ENCODE measurements at regions not wholly inside any gene's neighbourhood (a gene's known extent, or its start where the extent isn't known, plus 50 kb on each side); places are given as distances from the start of the nearest gene placed in this dataset.

DNA sequence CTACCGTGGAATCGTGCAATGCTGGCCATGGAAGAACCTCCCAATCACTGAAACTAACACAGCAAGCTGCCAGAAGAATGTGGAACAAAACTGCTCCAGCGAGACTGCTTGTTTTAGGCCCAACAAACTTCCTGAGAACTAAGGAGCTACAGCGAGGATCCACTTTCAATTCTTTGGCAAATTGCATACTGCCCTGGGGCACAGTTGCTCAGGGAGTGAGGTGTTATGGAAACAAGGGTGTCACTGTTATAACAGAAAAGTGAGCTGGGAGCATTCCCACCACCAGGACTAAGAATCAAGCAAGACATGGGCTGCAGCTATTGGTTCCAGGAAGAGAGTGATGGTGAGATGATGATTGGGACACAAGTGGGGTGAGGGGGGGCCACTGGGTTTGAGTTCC lies 1606.1 kb upstream of the FLRT2 start:
- no peaks in the 10 kb centered on the region for H3F3A ChIP-seq (replicated peaks; ENCODE audit: low read depth)

DNA sequence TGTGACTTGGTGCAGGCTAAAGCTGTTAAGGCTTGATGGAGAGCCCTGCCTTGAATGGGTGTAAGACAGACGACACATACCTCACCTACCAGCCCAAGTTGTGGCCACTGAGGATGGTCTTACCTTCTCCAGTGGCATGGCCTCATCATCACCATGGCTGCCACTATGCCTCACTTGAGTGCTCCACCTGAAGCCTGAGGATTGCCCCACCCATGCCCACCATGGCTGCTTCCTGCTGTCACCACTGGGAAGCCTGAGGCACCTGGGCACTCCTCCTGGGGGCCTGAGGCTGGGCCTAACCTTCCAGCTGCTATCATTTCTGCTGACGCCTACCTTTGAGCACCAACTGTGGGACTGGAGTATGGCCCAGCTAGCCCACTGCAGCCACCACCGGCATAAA lies 1605.7 kb upstream of the FLRT2 start:
- Mint-ChIP-seq H3K4me3 (no peak overlapping the region), H3K9me3 (no peaks in the 10 kb centered on the region), H3K4me1 (no peaks in the 10 kb centered on the region), H3K27me3 (ENCODE audit: insufficient read depth, low read depth, poor library complexity) (peaks cover 1% of the 10 kb centered on the region), H3K36me3 (ENCODE audit: low read depth) (no peaks in the 10 kb centered on the region), H3K27ac (no peak overlapping the region)
- H2AFZ ChIP-seq = no peak overlapping the region
- no peaks in the 10 kb centered on the region for H4K20me1 ChIP-seq (replicated peaks; ENCODE audit: insufficient read depth)
- H3K9me2 ChIP-seq (ENCODE audit: insufficient read depth) = peaks cover 13% of the 10 kb centered on the region; the same call in 1 of the 2 replicates
- H3K27me3 ChIP-seq (ENCODE audit: insufficient read depth) = no peaks in the 10 kb centered on the region
- no peaks in the 10 kb centered on the region for H3F3A ChIP-seq (replicated peaks; ENCODE audit: low read depth)
- no peak overlapping the region for H3K4me3 ChIP-seq
- no peaks in the 10 kb centered on the region for H3K79me2 ChIP-seq (replicated peaks; ENCODE audit: insufficient read depth)
- no peaks in the 10 kb centered on the region for H3K4me1 ChIP-seq (ENCODE audit: insufficient read depth)
- no peak overlapping the region for H3K27ac ChIP-seq (ENCODE audit: low read depth)
- no peak for DNase-seq (ENCODE audit: low spot score)
- H3K36me3 ChIP-seq (ENCODE audit: insufficient read depth) = no peaks in the 10 kb centered on the region
- no peak overlapping the region for H3K4me2 ChIP-seq
- ATAC-seq = no peak
- TF ChIP-seq EZH2phosphoT487 (IDR thresholded peaks at IDR 0.05; ENCODE audit: unreplicated experiment) = no peak
- no peak for TF ChIP-seq NANOG (IDR thresholded peaks at IDR 0.05; ENCODE audit: borderline replicate concordance)
- TF ChIP-seq, protein P1, sequence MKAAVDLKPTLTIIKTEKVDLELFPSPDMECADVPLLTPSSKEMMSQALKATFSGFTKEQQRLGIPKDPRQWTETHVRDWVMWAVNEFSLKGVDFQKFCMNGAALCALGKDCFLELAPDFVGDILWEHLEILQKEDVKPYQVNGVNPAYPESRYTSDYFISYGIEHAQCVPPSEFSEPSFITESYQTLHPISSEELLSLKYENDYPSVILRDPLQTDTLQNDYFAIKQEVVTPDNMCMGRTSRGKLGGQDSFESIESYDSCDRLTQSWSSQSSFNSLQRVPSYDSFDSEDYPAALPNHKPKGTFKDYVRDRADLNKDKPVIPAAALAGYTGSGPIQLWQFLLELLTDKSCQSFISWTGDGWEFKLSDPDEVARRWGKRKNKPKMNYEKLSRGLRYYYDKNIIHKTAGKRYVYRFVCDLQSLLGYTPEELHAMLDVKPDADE (IDR thresholded peaks at IDR 0.05) = no peak
- TF ChIP-seq, protein P2, sequence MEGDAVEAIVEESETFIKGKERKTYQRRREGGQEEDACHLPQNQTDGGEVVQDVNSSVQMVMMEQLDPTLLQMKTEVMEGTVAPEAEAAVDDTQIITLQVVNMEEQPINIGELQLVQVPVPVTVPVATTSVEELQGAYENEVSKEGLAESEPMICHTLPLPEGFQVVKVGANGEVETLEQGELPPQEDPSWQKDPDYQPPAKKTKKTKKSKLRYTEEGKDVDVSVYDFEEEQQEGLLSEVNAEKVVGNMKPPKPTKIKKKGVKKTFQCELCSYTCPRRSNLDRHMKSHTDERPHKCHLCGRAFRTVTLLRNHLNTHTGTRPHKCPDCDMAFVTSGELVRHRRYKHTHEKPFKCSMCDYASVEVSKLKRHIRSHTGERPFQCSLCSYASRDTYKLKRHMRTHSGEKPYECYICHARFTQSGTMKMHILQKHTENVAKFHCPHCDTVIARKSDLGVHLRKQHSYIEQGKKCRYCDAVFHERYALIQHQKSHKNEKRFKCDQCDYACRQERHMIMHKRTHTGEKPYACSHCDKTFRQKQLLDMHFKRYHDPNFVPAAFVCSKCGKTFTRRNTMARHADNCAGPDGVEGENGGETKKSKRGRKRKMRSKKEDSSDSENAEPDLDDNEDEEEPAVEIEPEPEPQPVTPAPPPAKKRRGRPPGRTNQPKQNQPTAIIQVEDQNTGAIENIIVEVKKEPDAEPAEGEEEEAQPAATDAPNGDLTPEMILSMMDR (conservative IDR thresholded peaks at IDR 0.05; ENCODE audit: low read depth in 2 of 2) = no peak
- TF ChIP-seq, protein P3, sequence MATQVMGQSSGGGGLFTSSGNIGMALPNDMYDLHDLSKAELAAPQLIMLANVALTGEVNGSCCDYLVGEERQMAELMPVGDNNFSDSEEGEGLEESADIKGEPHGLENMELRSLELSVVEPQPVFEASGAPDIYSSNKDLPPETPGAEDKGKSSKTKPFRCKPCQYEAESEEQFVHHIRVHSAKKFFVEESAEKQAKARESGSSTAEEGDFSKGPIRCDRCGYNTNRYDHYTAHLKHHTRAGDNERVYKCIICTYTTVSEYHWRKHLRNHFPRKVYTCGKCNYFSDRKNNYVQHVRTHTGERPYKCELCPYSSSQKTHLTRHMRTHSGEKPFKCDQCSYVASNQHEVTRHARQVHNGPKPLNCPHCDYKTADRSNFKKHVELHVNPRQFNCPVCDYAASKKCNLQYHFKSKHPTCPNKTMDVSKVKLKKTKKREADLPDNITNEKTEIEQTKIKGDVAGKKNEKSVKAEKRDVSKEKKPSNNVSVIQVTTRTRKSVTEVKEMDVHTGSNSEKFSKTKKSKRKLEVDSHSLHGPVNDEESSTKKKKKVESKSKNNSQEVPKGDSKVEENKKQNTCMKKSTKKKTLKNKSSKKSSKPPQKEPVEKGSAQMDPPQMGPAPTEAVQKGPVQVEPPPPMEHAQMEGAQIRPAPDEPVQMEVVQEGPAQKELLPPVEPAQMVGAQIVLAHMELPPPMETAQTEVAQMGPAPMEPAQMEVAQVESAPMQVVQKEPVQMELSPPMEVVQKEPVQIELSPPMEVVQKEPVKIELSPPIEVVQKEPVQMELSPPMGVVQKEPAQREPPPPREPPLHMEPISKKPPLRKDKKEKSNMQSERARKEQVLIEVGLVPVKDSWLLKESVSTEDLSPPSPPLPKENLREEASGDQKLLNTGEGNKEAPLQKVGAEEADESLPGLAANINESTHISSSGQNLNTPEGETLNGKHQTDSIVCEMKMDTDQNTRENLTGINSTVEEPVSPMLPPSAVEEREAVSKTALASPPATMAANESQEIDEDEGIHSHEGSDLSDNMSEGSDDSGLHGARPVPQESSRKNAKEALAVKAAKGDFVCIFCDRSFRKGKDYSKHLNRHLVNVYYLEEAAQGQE (IDR thresholded peaks at IDR 0.05; ENCODE audit: unreplicated experiment) = no peak

More for the DNA sequence above, 1606.1 kb upstream of the FLRT2 start:
- Histone ChIP-seq H3K9me2 (ENCODE audit: insufficient read depth) (peaks cover 13% of the 10 kb centered on the region; the same call in 1 of the 2 replicates), H4K20me1 (replicated peaks; ENCODE audit: insufficient read depth) (no peaks in the 10 kb centered on the region), H3K79me2 (replicated peaks; ENCODE audit: insufficient read depth) (no peaks in the 10 kb centered on the region), H3K4me1 (ENCODE audit: insufficient read depth) (no peaks in the 10 kb centered on the region), H3K36me3 (ENCODE audit: insufficient read depth) (no peaks in the 10 kb centered on the region), H3K27ac (ENCODE audit: low read depth) (no peak overlapping the region), H3K4me2 (no peak overlapping the region), H3K27me3 (ENCODE audit: insufficient read depth) (no peaks in the 10 kb centered on the region), H2AFZ (no peak overlapping the region), H3K4me3 (no peak overlapping the region)
- ATAC-seq = no peak
- H3K9me3 Mint-ChIP-seq = no peaks in the 10 kb centered on the region
- no peak for DNase-seq (ENCODE audit: low spot score)
- H3K27me3 Mint-ChIP-seq (ENCODE audit: insufficient read depth, low read depth, poor library complexity) = peaks cover 1% of the 10 kb centered on the region
- no peak for TF ChIP-seq ZNF114 (CRISPR knock-in tag; IDR thresholded peaks at IDR 0.05)
- TF ChIP-seq CREB1 (CRISPR knock-in tag; IDR thresholded peaks at IDR 0.05; ENCODE audit: low read depth) = no peak
- TF ChIP-seq, protein P3 (IDR thresholded peaks at IDR 0.05; ENCODE audit: unreplicated experiment) = no peak
- TF ChIP-seq, protein P2 (conservative IDR thresholded peaks at IDR 0.05; ENCODE audit: low read depth in 2 of 2) = no peak
- no peak for TF ChIP-seq POLR2AphosphoS5 (IDR thresholded peaks at IDR 0.05; ENCODE audit: low read depth)
- no peak for TF ChIP-seq JUNB (IDR thresholded peaks at IDR 0.05; ENCODE audit: unreplicated experiment)
- TF ChIP-seq EZH2phosphoT487 (IDR thresholded peaks at IDR 0.05; ENCODE audit: unreplicated experiment) = no peak
- TF ChIP-seq EZH2 (IDR thresholded peaks at IDR 0.05; ENCODE audit: low read depth, unreplicated experiment) = no peak
- no peak for TF ChIP-seq ZNF331 (CRISPR knock-in tag; IDR thresholded peaks at IDR 0.05; ENCODE audit: low read depth)
- TF ChIP-seq STAT1 (IDR thresholded peaks at IDR 0.05; ENCODE audit: unreplicated experiment) = no peak
- TF ChIP-seq NANOG (IDR thresholded peaks at IDR 0.05; ENCODE audit: borderline replicate concordance) = no peak
- H3K36me3 Mint-ChIP-seq (ENCODE audit: low read depth) = no peaks in the 10 kb centered on the region
- no peaks in the 10 kb centered on the region for H3K4me1 Mint-ChIP-seq
- H3K27ac Mint-ChIP-seq = no peak overlapping the region
- no peak overlapping the region for H3K4me3 Mint-ChIP-seq

All from GM23338 (cell line).